ENCODE measurements at regions not wholly inside any gene's neighbourhood (a gene's known extent, or its start where the extent isn't known, plus 50 kb on each side); places are given as distances from the start of the nearest gene placed in this dataset.
"Not testable (repeated sequence)": the region's sequence is repeated elsewhere in the genome, so short reads cannot be mapped to it uniquely, and the experiment has no call there.

- DNase-seq (ENCODE audit: low spot score): no peak
- in situ Hi-C loops (cut with HindIII; ENCODE audit: low sequenced_read_pairs): no loop called here
These were observed 95.1 kb downstream of the RPAP3 start for GRCh38 chr12:47610686-47611252.

- in situ Hi-C loops (cut with HindIII; ENCODE audit: low sequenced_read_pairs): no loop called here
- DNase-seq (ENCODE audit: low spot score): no peak
These were observed 96.0 kb downstream of the RPAP3 start for GRCh38 chr12:47609806-47610205.

GRCh38 chr12:47608671-47609070 lies 97.2 kb downstream of the RPAP3 start:
- DNase-seq (ENCODE audit: low spot score); in situ Hi-C loops (cut with HindIII; ENCODE audit: low sequenced_read_pairs): not testable (repeated sequence)

GRCh38 chr12:47604221-47604873 lies 101.5 kb downstream of the RPAP3 start:
- in situ Hi-C loops (cut with HindIII; ENCODE audit: low sequenced_read_pairs): no loop called here
- no peak for DNase-seq (ENCODE audit: low spot score)

GRCh38 chr12:47602949-47603558 lies 102.8 kb downstream of the RPAP3 start:
- in situ Hi-C loops (cut with HindIII; ENCODE audit: low sequenced_read_pairs): no loop called here
- DNase-seq (ENCODE audit: low spot score): no peak

- in situ Hi-C loops (cut with HindIII; ENCODE audit: low sequenced_read_pairs): no loop called here
- DNase-seq (ENCODE audit: low spot score): no peak
These were observed 103.5 kb downstream of the RPAP3 start for GRCh38 chr12:47602325-47602724.

GRCh38 chr12:47601071-47601470 lies 104.8 kb downstream of the RPAP3 start:
- DNase-seq (ENCODE audit: low spot score): no peak
- in situ Hi-C loops (cut with HindIII; ENCODE audit: low sequenced_read_pairs): no loop called here

- DNase-seq (ENCODE audit: low spot score): no peak
- in situ Hi-C loops (cut with HindIII; ENCODE audit: low sequenced_read_pairs): no loop called here
These were observed 114.0 kb downstream of the RPAP3 start for GRCh38 chr12:47591795-47592194.

- DNase-seq (ENCODE audit: low spot score): no peak
- in situ Hi-C loops (cut with HindIII; ENCODE audit: low sequenced_read_pairs): no loop called here
These were observed 114.5 kb downstream of the RPAP3 start for GRCh38 chr12:47591361-47591791.

- DNase-seq (ENCODE audit: low spot score): no peak
- in situ Hi-C loops (cut with HindIII; ENCODE audit: low sequenced_read_pairs): no loop called here
These were observed 115.0 kb downstream of the RPAP3 start for GRCh38 chr12:47590771-47591360.

GRCh38 chr12:47586952-47587669 lies 118.7 kb downstream of the RPAP3 start:
- in situ Hi-C loops (cut with HindIII; ENCODE audit: low sequenced_read_pairs): no loop called here
- no peak for DNase-seq (ENCODE audit: low spot score)

- DNase-seq (ENCODE audit: low spot score): no peak
- in situ Hi-C loops (cut with HindIII; ENCODE audit: low sequenced_read_pairs): no loop called here
These were observed 120.3 kb downstream of the RPAP3 start for GRCh38 chr12:47585507-47585906.

- no peak for DNase-seq (ENCODE audit: low spot score)
- in situ Hi-C loops (cut with HindIII; ENCODE audit: low sequenced_read_pairs): no loop called here
These were observed 127.0 kb downstream of the RPAP3 start for GRCh38 chr12:47578836-47579235.

GRCh38 chr12:47577206-47577989 lies 128.4 kb downstream of the RPAP3 start:
- in situ Hi-C loops (cut with HindIII; ENCODE audit: low sequenced_read_pairs): no loop called here
- DNase-seq (ENCODE audit: low spot score): no peak

GRCh38 chr12:47576289-47576945 lies 129.4 kb downstream of the RPAP3 start:
- in situ Hi-C loops (cut with HindIII; ENCODE audit: low sequenced_read_pairs): no loop called here
- peak; percentile 20 for DNase-seq (ENCODE audit: low spot score)

- in situ Hi-C loops (cut with HindIII; ENCODE audit: low sequenced_read_pairs): no loop called here
- no peak for DNase-seq (ENCODE audit: low spot score)
These were observed 131.4 kb downstream of the RPAP3 start for GRCh38 chr12:47574252-47575021.

GRCh38 chr12:47573146-47573659 lies 132.6 kb downstream of the RPAP3 start:
- in situ Hi-C loops (cut with HindIII; ENCODE audit: low sequenced_read_pairs): no loop called here
- no peak for DNase-seq (ENCODE audit: low spot score)

- DNase-seq (ENCODE audit: low spot score): no peak
- in situ Hi-C loops (cut with HindIII; ENCODE audit: low sequenced_read_pairs): no loop called here
These were observed 135.7 kb downstream of the RPAP3 start for GRCh38 chr12:47570151-47570550.
